NCI-H2196 treated with DMSO at 0.1 percent for 48 hours (cell line): ENCODE measurements at regions not wholly inside any gene's neighbourhood (a gene's known extent, or its start where the extent isn't known, plus 50 kb on each side); places are given as distances from the start of the nearest gene placed in this dataset.

Experiments used
- DNase-seq: peaks from one replicate; lab custom pipeline; 2025; ENCODE audit not compliant: unreplicated experiment; lab: John Stamatoyannopoulos, UW

GRCh38 chr1:114342376-114342775 lies 168.6 kb downstream of the TRIM33 start:
- DNase-seq, result no peak

- no peak for DNase-seq
Measured at GRCh38 chr1:114341856-114342255, 169.1 kb downstream of the TRIM33 start.

GRCh38 chr1:114341299-114341698 lies 169.7 kb downstream of the TRIM33 start:
- DNase-seq, result no peak

GRCh38 chr1:114340892-114341291 lies 170.1 kb downstream of the TRIM33 start:
- DNase-seq, result no peak

- DNase-seq, result no peak
Measured at GRCh38 chr1:114339379-114339778, 171.6 kb downstream of the TRIM33 start.

- DNase-seq, result no peak
Measured at GRCh38 chr1:114338191-114338890, 172.7 kb downstream of the TRIM33 start.

GRCh38 chr1:114337417-114337816 lies 173.6 kb downstream of the TRIM33 start:
- no peak for DNase-seq

- DNase-seq, result no peak
Measured at GRCh38 chr1:114336360-114336759, 174.6 kb downstream of the TRIM33 start.

GRCh38 chr1:114335273-114335672 lies 175.7 kb downstream of the TRIM33 start:
- DNase-seq, result no peak

GRCh38 chr1:114334297-114334696 lies 176.7 kb downstream of the TRIM33 start:
- no peak for DNase-seq

- DNase-seq, result no peak
Measured at GRCh38 chr1:114333690-114334089, 177.3 kb downstream of the TRIM33 start.

- DNase-seq, result no peak
Measured at GRCh38 chr1:114331936-114332335, 178.3 kb upstream of the SYT6 start.

- DNase-seq, result no peak
Measured at GRCh38 chr1:114330451-114330983, 176.8 kb upstream of the SYT6 start.

- no peak for DNase-seq
Measured at GRCh38 chr1:114328361-114328904, 174.8 kb upstream of the SYT6 start.

- no peak for DNase-seq
Measured at GRCh38 chr1:114324662-114324965, 170.9 kb upstream of the SYT6 start.

- DNase-seq, result no peak
Measured at GRCh38 chr1:114323959-114324661, 170.4 kb upstream of the SYT6 start.

GRCh38 chr1:114322734-114323133 lies 169.1 kb upstream of the SYT6 start:
- DNase-seq, result no peak

GRCh38 chr1:114322207-114322606 lies 168.5 kb upstream of the SYT6 start:
- DNase-seq, result no peak

- no peak for DNase-seq
Measured at GRCh38 chr1:114320586-114320985, 166.9 kb upstream of the SYT6 start.

- no peak for DNase-seq
Measured at GRCh38 chr1:114319418-114319817, 165.7 kb upstream of the SYT6 start.

GRCh38 chr1:114318961-114319360 lies 165.3 kb upstream of the SYT6 start:
- DNase-seq, result no peak

- no peak for DNase-seq
Measured at GRCh38 chr1:114316204-114316603, 162.5 kb upstream of the SYT6 start.
